EL (cell line): ENCODE measurements at regions not wholly inside any gene's neighbourhood (a gene's known extent, or its start where the extent isn't known, plus 50 kb on each side); places are given as distances from the start of the nearest gene placed in this dataset.
"Not testable (repeated sequence)": the region's sequence is repeated elsewhere in the genome, so short reads cannot be mapped to it uniquely, and the experiment has no call there.

Experiments
- DNase-seq: peaks from one replicate; pipeline ENCODE4 v3.0.0-alpha.2; 2016

DNA sequence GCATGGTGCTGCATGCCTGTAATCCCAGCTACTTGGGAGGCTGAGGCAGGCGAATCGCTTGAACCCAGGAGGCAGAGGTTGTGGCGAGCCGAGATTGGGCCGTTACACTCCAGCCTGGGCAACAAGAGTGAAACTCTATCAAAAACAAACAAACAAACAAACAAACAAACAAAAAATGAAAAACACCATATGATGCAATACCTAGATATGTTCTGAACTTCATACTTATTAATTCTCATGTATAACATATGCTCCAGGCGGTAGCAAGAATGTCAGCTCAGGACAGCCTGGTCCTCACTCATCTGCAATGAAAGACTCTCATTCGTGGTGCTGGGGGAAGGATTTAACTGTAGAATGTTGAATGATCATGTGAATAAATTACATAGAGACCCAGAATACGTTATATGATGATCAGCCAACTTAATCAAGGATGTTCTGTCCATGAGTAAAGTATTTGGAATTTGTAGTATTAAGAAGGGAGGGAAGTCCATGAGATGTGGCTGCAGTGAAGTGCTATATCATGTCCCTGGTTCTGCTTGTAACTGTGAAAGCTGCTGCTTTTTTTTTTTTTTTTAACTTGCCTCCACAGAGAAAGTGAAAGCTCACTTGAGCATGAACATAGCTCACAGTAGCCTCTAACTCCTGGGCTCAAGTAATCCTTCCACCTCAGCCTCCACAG, 206.8 kb downstream of the UQCRFS1 start:
- peak; percentile 76 for DNase-seq

DNA sequence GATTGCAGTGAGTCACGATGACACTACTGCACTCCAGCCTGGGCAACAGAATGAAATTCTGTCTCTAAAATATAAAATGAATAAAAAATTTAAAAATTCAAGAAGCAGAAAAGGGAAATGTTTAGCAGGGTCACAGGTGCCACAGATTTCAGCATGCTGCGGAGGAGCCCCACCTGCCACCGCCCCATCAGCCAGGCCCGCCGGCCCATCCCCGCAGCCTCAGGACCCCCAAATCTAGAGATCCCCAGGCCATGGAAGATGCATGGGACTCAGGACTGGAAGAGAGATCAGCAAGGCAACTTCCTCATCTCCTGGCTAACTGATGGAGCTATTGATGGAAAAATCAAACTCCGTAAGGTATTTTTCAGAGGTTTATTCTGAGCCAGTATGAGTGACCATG, 208.2 kb downstream of the UQCRFS1 start:
- no peak for DNase-seq

GRCh38 chr19:29003641-29004409, 209.1 kb downstream of the UQCRFS1 start:
- DNase-seq, result no peak

DNA sequence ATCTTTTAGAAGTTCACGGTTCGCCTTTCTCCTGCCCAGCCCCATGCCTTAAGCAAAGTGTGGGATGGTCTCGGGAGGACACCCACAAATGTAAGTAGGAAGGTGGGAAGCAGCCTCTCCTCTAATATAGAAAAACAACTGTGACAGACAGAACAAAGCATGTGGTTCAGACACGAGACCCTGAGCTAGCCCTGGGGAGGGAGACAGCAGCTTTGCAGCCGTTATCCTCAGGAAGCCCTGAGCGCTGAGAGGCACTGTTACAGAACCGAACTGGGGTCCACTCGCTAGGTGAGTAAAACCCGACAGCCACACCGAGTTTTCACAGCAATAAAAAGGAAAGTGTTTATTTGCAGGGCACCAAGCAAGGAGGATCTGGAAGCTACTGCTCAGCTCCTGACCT, 210.6 kb downstream of the UQCRFS1 start:
- DNase-seq, result no peak

GRCh38 chr19:29001597-29002245, 211.2 kb downstream of the UQCRFS1 start:
- no peak for DNase-seq

DNA sequence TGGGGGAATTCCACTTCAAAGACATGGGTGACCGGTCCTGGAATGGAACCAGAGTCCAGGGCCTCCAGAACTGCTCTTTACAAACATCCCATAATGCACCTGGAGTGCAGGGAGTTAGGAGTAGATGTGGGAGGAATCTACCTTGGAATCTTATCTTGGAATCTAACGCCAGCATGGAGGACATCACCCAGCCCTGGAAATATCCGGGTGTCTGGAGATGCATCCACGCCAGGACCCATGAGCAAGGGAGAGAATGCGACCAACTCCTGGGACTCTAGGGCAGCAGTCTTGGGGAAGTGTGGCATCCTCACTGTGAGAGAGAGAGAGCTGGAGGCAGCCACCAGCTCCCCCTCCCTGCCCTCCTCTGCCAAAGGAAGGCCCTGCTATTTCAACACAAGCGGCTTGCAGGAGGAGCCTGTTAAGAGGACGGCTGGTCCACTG, 211.8 kb downstream of the UQCRFS1 start:
- no peak for DNase-seq

GRCh38 chr19:28999724-29000433, 213.1 kb downstream of the UQCRFS1 start:
- DNase-seq, result no peak

DNA sequence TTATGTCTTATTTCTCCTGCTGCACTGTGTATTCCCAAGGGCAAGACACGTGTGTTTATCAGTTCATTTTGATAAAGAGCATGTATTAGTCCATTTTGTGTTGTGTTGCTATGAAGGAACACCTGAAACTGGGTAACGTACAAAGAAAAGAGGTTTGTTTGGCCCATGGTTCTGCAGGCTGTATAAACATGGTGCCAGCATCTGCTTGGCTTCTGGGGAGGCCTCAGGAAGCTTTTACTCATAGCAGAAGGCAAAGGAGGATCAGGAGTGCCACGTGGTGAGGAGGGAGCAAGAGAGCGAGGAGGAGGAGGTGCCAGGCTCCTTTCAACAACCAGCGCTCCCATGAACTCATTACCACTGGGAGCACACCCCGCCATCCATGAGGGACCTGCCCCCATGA, 214.0 kb downstream of the UQCRFS1 start:
- no peak for DNase-seq

GRCh38 chr19:28997866-28998265, 215.1 kb downstream of the UQCRFS1 start:
- DNase-seq, result not testable (repeated sequence)

DNA sequence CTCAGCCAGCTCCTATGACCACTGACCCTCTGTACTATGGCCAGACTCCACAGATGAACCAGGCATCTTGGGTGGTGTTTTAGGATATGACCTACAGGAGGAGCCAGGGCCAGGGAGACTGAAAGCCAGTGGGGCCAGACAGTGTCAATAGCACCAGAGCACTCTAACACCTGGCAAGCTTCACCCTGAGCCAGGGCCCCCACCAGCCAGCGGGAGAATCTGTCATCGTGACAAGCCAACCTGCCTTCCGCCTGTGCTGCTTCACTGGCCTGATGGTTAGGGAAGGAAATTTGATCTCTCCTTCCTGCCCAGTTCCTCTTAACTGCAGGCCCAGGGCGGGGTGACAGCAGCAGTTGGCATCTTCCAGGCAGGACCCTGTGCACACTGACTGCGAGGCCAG, 222.4 kb downstream of the UQCRFS1 start:
- no peak for DNase-seq

- DNase-seq, result no peak
These were observed 223.2 kb downstream of the UQCRFS1 start for GRCh38 chr19:28989739-28990138.

DNA sequence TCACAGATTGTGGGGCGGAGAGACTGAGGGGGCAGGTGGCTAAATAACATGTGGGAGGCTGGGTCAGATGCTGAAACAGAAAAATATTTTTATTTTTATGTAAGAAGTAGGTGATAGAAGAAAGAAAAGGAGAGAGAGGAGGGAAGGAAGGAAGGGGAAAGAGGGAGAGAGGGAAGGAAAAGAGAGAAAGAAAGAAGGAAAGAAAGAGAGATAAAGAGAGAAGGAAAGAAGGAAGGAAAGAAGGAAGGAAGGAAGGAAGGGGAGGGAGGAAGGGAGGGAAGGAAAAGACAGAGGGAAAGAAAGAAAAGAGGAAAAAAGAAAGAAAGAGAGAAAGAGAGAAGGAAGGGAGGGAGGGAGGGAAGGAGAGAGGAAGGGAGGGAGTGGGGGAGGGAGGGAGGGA, 224.9 kb downstream of the UQCRFS1 start:
- no peak for DNase-seq

GRCh38 chr19:28987177-28987576, 225.8 kb downstream of the UQCRFS1 start:
- no peak for DNase-seq

DNA sequence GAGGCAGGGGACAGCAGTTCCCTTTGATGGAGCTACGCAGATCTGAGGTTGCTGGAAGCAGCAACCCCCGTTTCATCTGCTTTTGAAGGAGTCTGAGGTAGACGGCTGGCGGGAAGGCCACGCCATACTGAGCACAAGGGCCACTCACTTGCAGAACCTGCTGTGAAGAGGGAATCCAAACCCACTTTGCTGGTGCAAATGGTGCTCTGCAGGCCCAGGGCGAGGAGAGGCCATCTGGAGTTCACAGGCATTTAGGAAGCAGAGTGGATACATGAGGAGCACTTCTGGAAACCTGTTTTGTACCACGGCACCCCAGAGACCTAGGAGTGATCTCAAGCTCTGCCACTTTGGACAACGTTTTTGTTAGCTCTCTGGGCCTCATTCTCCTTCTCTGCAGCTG, 227.8 kb downstream of the UQCRFS1 start:
- no peak for DNase-seq

GRCh38 chr19:28984315-28984714, 228.6 kb downstream of the UQCRFS1 start:
- DNase-seq, result no peak

DNA sequence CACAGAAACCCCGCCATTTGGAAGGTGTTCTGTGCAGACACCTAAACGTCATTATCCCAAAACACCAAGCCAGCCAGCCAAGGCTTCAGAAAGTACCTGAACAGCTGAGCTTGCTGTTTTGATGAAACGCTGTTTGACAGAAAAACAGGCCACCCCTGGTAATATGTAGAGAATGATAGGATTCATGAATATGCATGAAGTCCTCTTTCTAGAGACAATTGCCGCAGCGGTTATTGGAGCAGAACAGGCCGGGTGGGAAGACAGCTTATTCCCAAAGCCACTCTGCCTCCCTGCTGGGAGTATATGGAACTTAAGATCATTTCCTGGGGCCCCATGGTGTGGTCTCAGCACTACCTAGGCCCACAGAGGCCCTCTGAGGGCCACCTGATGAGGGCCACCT, 229.5 kb downstream of the UQCRFS1 start:
- no peak for DNase-seq

- no peak for DNase-seq
These were observed 231.0 kb downstream of the UQCRFS1 start for GRCh38 chr19:28981994-28982393.

DNA sequence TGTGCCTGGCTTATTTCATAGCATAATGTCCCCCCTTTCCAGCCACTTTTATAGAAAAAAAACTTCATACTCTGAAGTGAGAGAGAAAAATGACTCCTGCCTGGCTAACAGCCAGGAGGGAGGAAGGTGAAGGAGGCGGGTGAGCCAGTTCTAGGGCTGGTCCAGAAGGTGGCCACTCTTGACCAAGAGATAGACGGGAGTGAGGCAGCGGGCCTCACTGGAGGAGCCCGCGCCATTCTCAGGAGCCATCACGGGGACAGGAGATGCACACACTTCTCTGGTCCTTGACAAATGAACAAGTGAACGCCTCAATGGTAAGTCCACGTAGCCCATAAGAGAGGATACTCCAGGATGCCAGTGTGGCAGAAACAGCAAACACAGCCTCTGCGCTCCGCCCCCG, 231.4 kb downstream of the UQCRFS1 start:
- DNase-seq, result no peak

GRCh38 chr19:28980236-28980868, 232.6 kb downstream of the UQCRFS1 start:
- peak; percentile 62 for DNase-seq

- DNase-seq, result peak; percentile 11
These were observed 235.1 kb downstream of the UQCRFS1 start for GRCh38 chr19:28977826-28978225.

GRCh38 chr19:28972058-28972852, 240.7 kb downstream of the UQCRFS1 start:
- DNase-seq, result no peak

GRCh38 chr19:28971513-28971912, 241.4 kb downstream of the UQCRFS1 start:
- no peak for DNase-seq
